ENCODE measurements at regions not wholly inside any gene's neighbourhood (a gene's known extent, or its start where the extent isn't known, plus 50 kb on each side); places are given as distances from the start of the nearest gene placed in this dataset.

GRCh38 chr4:180900781-180901180 is 1342.4 kb upstream of the TENM3 start:
- TF ChIP-seq CTCF (conservative IDR thresholded peaks at IDR 0.05) (no peak), ZFX (IDR thresholded peaks at IDR 0.05) (no peak)

Measured in C4-2B (cell line).